SIG-M5 treated with dmso at 0.1 percent for 504 hours (cell line): ENCODE measurements at regions not wholly inside any gene's neighbourhood (a gene's known extent, or its start where the extent isn't known, plus 50 kb on each side); places are given as distances from the start of the nearest gene placed in this dataset.
A peak's percentile ranks its signal among the peaks of the same experiment; 100 is the strongest.
"Not testable (repeated sequence)": the region's sequence is repeated elsewhere in the genome, so short reads cannot be mapped to it uniquely, and the experiment has no call there.

Experiments used
- DNase-seq: peaks from one replicate; lab custom pipeline; 2025; ENCODE audit not compliant: unreplicated experiment; lab: John Stamatoyannopoulos, UW

GRCh38 chr1:199197695-199198094 lies 558.9 kb downstream of the PTPRC start:
- DNase-seq = no peak

DNA sequence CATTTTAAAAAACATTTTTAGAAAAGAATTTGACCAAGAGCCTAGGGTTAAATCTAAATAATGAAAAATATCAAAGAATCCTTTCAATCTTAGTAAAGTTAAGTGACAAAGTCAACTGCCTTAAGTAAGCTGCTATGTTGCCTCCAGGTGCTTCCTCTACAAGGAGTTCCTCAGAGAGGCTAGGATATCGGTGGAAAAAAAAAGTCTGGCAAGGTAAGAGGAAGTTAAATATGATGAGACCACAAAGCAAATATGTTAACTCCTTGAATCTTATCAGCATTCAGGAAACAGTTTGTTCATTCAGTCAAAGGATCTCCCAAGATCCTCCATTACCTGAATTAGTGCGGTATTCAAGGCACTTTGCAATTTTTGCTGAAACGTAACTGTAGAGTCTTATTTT lies 563.5 kb downstream of the PTPRC start:
- peak; percentile 9 for DNase-seq

DNA sequence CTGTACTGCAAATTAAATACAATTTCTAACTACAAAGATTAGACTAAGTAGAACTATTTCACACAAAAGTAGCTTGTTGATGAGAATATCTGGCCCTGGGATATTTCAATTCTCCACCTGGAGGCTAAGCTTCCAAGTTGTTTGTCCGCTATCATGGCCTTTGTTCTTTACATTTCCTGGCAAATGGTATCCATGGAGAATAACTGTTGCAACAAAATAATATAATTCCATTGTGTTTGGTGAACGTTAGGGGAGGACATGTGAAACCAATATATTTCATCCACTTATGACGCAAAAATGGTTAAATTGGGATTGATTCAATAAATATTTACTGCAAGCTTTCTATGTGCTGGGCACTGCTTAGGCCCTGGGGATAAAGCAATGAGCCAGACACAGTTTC lies 565.4 kb downstream of the PTPRC start:
- DNase-seq = no peak

DNA sequence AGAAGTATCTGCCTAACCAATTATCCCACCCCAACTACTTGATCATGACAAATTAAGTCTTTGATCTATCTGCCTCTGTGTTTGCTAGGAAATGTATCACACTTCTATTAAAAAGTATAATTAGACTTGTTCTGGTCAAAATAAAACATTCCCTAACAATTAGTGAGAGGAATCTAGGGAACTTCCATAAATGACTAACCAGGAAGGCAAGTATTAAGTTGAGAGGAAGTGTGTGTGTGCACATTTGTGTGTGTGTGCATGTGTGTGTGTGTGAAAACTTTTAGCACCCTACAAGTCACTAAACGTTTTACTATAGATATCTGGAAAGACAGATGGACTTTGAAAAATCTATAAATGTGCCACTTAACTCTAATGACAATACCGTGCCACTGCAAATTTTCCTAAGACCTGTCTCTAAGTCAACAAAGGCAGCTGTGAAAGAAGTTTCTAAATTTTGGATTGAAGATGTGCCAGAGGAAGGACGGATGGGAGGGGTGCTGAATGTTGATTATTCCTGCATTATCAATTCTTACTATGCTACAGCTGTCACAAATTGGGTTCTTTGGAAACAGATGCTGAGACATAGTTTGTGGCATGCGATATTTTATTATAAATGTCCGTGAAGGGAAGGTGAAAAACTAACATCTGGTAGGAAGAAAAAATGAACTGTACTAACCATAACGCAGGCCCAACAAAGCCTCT lies 567.1 kb downstream of the PTPRC start:
- DNase-seq = no peak

DNA sequence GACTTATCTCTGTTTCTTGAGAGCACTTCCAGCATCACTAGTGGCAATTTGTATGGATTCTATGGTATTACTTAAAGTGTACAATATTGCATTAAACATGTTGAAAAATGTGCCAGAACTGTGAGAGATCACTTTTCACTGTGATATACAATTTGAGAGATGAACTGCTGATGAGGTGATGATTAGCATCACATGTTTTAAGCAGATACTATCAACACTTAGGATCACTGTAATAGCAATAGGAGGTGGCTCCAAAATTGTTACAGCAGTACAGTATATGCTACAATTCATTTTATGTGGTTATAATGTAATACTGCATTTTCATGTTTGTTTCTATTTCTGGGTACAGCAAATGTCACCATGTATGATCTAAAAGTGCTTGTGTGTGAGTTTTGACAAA lies 570.0 kb downstream of the PTPRC start:
- DNase-seq = no peak

DNA sequence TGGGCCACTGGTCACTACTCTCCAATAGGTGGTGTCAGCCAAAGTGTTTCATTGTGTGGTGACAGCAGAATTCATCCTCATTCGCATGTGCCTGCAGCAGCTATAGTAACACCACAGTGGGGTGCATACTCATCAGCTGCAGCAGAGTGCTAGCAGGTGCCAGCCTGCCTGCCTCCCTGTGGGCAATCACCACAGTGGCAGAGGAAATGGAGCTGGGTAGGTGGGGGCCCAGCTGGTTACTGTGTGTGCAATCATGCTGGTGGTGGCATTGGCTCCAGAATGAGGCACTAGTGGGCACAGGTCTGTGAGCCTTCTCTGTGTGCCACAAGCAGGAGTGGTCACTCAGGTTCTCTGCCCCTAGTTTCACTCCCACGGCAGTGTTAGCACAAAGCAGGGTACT lies 579.2 kb downstream of the PTPRC start:
- no peak for DNase-seq

GRCh38 chr1:199218533-199218932 lies 579.7 kb downstream of the PTPRC start:
- DNase-seq = no peak

DNA sequence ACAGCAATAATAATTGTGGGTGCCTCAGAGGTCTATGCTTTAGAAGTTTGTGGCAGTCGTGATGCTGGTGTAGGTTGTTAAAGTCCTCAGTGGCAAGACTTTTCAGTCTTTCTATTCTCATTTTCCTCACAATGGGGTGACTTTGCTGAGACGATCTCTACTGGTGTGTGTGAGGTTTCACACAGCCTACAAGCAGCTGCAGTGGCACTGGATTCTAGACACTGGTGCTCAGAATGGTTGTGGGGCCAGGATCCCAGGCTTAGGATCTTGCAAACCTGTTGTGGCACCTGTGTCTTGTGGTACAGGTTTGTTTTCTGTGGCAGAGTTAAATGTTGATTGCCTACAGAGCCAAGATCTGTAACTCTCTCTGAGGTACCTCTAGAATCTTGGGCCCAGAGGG lies 581.2 kb downstream of the PTPRC start:
- no peak for DNase-seq

DNA sequence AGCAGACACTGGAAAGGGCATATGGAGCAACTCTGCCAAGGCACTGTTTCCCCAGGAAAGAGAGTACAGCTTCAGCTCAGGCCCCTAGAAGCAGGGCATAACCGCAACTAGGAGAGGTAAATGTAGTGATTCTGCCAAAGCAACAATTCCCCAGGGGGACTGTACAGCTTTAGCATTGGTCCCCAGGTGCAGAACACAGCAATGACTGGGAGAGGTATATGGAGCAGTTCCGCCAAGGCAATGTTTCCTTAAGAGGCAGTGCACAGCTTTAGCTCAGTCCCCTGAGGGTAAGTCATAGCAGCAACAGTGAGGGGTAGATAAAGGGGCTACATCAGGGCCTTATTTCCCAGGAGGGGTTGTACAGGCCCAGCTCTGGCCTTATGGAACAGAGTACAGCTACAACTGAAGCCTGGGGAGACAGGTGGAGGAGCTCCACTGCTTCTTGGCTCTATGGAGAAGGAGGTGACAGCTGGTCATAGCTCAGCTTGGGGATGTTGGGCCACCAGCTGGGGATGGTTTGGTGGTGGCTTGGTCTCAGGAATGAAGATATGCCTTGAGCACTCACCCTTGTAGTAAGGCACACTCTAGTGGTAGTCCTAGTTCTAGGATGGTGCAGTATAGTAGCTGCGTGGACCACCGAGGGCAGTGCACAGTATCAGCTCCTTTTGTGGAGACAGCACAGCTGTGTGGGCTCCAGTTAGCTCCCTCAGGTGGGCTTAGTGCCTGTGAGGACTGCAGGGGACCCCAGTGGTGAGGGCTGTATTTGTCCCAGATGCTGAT lies 582.7 kb downstream of the PTPRC start:
- DNase-seq = no peak

DNA sequence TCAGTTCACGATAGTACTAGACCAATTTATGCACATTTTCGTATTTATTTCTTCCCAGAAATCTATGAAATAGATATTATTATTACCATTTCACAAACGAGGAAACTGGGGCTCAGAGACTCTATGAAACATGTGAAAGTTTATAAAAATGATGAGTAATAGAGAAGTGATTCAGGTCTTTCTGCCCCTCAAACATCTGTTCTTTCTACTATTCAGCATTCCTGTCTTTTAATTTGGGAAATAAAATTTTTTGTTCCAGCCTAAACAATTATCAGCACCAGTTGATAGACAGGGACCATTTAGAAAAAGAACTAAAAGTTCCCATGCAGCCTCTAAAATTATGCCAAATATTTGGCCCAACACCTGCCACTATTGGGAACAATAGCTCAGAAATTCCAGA lies 585.1 kb downstream of the PTPRC start:
- DNase-seq = no peak

DNA sequence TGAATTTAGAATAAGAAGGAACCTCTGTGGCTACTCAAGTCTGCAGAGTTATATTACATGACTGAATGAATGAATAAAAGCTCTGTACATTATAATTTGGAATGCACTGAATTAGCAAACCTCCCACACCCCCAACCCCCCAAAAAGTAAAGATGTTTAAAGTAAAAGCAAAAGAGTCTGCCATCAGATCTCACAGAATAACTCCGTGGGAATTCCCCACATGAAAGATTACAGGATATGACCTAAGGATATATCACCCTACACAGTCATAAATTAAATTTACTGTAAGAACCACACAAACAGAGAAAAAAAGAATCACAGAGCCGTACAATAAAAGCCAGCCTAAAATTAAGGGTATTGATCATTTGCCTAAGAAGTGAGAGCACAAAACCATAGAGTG lies 587.3 kb downstream of the PTPRC start:
- DNase-seq = no peak

- peak; percentile 79 for DNase-seq
Measured at GRCh38 chr1:199242147-199242546, 603.3 kb downstream of the PTPRC start.

DNA sequence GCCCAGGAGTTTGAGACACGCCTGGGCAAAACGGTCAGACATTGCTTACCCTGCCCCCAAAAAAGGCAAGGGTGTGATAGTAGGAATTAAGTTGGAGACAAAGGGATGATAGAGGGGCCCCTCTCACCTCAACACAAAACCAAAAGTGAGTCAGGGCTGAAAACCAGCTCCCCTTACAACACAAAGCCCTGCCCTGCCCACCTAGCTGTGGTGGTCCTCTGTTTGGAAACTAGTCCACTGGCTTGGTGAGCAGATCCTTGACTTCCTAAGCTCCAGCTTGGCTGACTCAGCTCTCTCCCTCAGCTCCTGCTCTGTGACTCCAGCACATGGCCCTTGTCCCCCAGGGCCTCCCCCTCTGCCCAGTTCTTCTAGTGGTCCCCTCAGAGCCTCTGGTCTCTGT lies 603.8 kb downstream of the PTPRC start:
- DNase-seq = no peak

GRCh38 chr1:199243423-199244061 lies 604.7 kb downstream of the PTPRC start:
- DNase-seq = peak; percentile 84

GRCh38 chr1:199245946-199246345 lies 607.1 kb downstream of the PTPRC start:
- DNase-seq = no peak

DNA sequence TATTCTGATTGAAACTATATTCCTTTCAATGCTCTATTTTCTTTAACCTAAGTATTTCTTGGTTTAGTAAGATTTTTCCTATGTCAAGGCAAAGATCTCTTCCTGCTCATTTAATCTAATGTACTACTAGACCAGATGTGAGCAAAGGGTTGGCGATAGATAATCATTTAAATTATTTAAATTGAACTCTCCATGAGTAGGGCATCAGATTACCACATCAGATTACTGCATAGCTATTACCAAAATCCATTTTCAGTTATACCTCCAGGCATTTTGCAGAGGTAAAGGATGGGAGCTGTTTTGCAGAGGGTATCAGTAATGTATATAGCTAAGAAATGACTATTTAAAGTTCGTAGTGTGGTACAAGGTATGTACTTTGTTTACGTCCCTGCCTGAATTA lies 607.9 kb downstream of the PTPRC start:
- no peak for DNase-seq

DNA sequence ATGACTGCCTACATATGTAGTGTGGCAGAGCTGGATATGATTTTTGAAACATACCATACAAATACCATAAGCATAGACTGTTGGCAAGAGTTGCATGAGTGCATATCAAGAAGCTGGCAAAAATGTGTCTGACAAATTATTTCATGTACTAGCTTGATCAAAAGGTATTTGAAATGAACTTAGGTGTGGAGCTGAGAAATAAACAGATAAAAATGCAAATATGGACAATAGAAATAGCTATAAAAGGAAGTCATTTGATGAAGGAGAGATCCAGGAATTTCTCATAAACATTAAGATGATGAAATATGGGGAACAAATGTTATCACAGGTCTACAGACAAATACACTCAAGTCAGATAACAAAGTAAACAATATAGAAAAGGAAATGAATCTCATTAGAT lies 609.1 kb downstream of the PTPRC start:
- DNase-seq = no peak

DNA sequence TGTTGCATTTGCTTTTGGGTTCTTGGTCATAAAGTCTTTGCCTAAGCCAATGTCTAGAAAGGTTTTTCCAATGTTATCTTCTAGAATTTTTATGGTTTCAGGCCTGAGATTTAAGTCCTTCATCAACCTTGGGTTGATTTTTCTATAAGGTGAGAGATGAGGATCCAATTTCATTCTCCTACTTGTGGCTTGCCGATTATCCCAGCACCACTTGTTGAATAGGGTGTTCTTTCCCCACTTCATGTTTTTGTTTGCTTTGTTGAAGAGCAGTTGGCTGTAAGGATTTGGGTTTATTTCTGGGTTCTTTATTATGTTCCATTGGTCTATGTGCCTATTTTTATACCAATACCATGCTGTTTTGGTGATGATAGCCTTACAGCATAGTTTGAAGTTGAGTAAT lies 615.2 kb downstream of the PTPRC start:
- DNase-seq = not testable (repeated sequence)

DNA sequence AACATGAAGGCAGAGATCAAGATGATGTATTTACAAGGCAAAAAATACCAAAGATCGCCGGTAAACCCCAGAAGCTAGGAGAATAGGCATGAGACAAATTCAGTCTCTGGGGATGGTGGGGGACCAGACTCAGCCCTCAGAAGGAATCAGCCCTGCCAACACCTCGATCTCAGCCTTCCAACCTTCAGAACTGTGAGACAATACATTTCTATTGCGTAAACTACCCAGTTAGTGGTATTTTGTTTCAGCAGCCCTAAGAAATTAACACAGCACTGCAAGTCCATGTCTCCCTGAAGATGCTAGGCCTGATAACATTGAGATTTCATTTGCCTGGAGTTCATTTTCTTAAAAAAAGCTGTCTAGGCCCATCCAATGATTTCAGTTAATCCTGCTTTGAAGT lies 622.5 kb downstream of the PTPRC start:
- no peak for DNase-seq

GRCh38 chr1:199264283-199264682 lies 625.4 kb downstream of the PTPRC start:
- no peak for DNase-seq

- no peak for DNase-seq
Measured at GRCh38 chr1:199264911-199265310, 626.1 kb downstream of the PTPRC start.

GRCh38 chr1:199265319-199265718 lies 626.5 kb downstream of the PTPRC start:
- no peak for DNase-seq
